ENCODE measurements at regions not wholly inside any gene's neighbourhood (a gene's known extent, or its start where the extent isn't known, plus 50 kb on each side); places are given as distances from the start of the nearest gene placed in this dataset.

DNA sequence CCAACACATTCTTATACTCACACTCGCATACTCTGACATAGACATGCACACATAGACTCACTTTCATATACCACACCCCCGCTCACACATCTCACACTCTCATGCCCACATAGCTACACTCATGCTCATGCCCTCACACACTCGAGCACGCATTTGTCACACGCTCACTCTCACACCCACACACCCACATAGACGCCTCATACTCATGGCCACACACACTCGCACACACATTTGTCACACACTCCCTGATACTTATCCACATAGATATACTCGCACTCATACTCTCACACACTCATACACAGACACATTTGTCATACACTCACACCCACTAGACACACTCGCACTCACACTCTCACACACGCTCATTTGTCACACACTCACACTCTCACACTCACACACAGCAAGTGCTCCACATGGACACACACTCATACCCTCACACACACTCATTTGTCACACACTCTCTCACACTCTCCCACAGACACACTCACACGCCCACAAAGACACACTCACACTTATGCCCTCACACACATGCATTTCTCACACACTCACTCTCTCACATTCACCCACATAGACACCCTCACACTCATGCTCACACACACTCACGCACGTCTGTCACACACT lies 50.9 kb downstream of the TNP1 start:
- ChIA-PET CTCF (no interaction called here), POLR2A (no interaction called here)
- DNase-seq (ENCODE audit: extremely low spot score): no peak
- TF ChIP-seq, protein P1, sequence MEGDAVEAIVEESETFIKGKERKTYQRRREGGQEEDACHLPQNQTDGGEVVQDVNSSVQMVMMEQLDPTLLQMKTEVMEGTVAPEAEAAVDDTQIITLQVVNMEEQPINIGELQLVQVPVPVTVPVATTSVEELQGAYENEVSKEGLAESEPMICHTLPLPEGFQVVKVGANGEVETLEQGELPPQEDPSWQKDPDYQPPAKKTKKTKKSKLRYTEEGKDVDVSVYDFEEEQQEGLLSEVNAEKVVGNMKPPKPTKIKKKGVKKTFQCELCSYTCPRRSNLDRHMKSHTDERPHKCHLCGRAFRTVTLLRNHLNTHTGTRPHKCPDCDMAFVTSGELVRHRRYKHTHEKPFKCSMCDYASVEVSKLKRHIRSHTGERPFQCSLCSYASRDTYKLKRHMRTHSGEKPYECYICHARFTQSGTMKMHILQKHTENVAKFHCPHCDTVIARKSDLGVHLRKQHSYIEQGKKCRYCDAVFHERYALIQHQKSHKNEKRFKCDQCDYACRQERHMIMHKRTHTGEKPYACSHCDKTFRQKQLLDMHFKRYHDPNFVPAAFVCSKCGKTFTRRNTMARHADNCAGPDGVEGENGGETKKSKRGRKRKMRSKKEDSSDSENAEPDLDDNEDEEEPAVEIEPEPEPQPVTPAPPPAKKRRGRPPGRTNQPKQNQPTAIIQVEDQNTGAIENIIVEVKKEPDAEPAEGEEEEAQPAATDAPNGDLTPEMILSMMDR (IDR thresholded peaks at IDR 0.05; ENCODE audit: control extremely low read depth, extremely low read depth, low read depth, missing control alignments): no peak

DNA sequence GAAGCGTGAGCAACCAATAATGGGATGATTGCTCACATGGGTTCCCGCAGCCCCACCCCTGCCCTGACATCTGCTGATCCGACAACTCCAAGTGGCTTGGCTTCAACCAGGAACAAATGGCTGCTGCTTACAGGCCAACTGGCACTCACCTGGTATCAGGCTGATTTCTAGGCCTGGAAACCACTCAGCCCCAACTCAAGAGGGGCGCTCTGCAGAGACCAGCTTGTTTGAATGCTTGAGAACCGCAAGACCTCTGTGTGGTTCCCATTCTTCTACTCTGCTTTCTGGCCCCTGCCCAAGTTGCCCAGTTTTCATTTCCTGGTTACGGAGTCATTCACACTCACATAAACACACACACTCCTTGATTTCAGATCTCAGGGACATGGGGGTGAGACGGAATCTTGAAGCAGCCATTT lies 52.0 kb downstream of the TNP1 start:
- DNase-seq (ENCODE audit: extremely low spot score): no peak
- TF ChIP-seq, protein P1 (IDR thresholded peaks at IDR 0.05; ENCODE audit: control extremely low read depth, extremely low read depth, low read depth, missing control alignments): no peak
- ChIA-PET POLR2A (no interaction called here), CTCF (no interaction called here)

DNA sequence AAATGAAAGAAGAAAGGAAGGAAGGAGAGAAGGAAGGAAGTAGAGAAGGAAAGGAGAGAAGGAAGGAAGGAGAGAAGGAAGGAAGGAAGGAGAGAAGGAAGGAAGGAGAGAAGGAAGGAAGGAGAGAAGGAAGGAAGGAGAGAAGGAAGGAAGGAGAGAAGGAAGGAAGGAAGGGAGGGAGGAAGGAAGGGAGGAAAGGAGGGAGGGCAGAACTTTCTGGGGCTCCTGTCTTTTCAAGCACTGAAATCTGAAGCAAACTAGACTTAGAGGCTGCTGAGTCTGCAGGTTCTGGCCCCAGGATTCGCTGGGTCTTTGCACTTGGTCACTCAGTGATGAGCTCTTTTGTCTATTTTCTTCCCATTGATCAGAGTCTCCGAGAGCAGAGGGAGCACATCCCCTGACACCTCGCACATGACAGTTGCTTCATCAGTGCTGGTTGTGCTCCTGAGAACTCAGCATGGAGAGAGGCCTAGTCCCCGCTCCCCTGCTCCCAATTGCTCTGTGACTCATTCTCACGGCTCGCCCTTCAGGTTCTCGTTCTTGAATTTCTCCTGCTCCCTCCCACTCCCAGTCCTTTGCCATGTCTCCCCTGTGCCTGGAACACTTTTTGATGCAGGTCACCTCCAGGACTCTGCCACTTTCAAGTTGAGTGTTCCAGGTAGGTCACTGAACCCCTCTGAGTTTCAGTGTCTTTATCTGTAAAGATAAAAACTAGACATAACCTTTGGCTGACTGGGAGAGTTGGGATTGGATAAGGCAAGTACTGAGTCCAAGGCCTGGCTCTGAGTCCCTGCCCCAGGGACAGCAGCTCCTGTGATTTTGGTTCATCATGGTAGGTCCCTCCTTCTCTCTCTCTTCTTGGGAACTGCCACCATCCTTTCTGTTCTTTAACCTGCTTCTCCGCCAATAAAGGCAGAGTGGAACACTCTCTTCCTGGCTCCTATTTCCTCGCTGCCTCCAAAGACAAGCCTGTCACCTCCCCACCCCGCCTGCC lies 55.2 kb downstream of the TNP1 start:
- POLR2A ChIA-PET: no interaction called here
- DNase-seq (ENCODE audit: extremely low spot score): no peak
- CTCF ChIA-PET: interaction anchor here (1.2 to 1.7 kb wide), 3 partner anchors 9 to 13 kb away, joined by 3 read pairs; no protein-coding TSS in a partner anchor
- TF ChIP-seq, protein P1 (IDR thresholded peaks at IDR 0.05; ENCODE audit: control extremely low read depth, extremely low read depth, low read depth, missing control alignments): no peak

DNA sequence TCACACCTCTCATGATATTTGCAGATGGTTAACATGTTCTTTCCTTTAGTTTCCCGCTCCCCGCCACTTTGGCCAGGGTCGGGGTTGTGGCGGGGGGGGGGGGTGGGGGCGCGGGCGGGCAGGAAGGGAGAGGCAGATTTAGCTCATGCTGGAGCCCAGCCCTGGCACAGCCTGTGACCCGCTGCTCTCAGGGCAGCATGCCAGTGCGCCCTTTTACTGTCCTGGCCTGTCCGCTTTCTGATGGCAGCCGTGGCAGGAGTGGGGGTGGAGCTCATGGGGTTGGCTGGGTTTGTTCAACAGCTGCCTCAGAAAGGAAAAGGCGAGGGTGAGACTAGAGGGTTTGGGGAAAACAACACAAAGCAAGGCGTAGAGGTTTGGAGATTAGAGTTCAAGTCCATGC lies 56.1 kb downstream of the TNP1 start:
- POLR2A ChIA-PET: no interaction called here
- no peak for DNase-seq (ENCODE audit: extremely low spot score)
- TF ChIP-seq, protein P1 (IDR thresholded peaks at IDR 0.05; ENCODE audit: control extremely low read depth, extremely low read depth, low read depth, missing control alignments): no peak
- CTCF ChIA-PET: interaction anchor here (1.2 to 1.5 kb wide), 2 partner anchors 9 to 14 kb away, joined by 3 read pairs; no protein-coding TSS in a partner anchor

GRCh38 chr2:216802516-216803215 lies 57.2 kb downstream of the TNP1 start:
- TF ChIP-seq, protein P1 (IDR thresholded peaks at IDR 0.05; ENCODE audit: control extremely low read depth, extremely low read depth, low read depth, missing control alignments): no peak
- DNase-seq (ENCODE audit: extremely low spot score): no peak
- ChIA-PET POLR2A (no interaction called here), CTCF (no interaction called here)

DNA sequence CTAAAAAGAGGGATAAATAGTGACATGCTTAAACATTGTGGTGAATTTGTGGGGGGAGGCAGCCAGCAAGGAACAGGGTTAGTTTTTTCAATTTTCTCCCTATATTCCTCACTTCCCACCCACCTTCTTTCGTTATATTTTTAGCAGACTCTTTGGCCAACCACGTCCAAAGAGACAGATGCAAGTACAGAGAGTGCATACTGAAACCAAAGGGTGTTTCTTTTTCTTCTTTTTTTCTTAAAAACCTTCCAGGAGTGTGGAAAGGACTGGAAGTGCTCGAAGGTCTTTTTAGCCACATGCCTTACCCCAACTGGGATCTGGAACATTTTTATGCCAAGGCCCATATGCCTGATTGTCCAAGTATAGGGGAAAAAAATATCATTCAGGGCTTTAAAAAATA lies 59.0 kb downstream of the TNP1 start:
- CTCF ChIA-PET: no interaction called here
- TF ChIP-seq, protein P1 (IDR thresholded peaks at IDR 0.05; ENCODE audit: control extremely low read depth, extremely low read depth, low read depth, missing control alignments): no peak
- no peak for DNase-seq (ENCODE audit: extremely low spot score)
- POLR2A ChIA-PET: no interaction called here
